CD4-positive, alpha-beta T cell (primary cell): ENCODE measurements at regions not wholly inside any gene's neighbourhood (a gene's known extent, or its start where the extent isn't known, plus 50 kb on each side); places are given as distances from the start of the nearest gene placed in this dataset.

Experiments
- ATAC-seq: fragments of 200-7000 bp; cut with Tn5 transposase; one replicate; pipeline ENCODE4 v1.10.0; 2022; ENCODE audit warnings: mild to moderate bottlenecking; ENCODE audit not compliant: poor library complexity
- CTCF ChIA-PET: fragments of 350-600 bp; sonication (Branson Sonifier 250); formaldehyde crosslinking; loops from one replicate; lab custom pipeline; 2021; ENCODE audit warnings: antibody characterized with exemption, inconsistent platforms; lab: Charles Lee
- POLR2A ChIA-PET: fragments of 350-600 bp; sonication (Branson Sonifier 250); formaldehyde crosslinking; loops from one replicate; lab custom pipeline; 2021; ENCODE audit warnings: antibody characterized with exemption, inconsistent platforms; lab: Charles Lee
- DNase-seq, 14 experiments: peaks; one replicate each; pipeline ENCODE4 v3.0.0-alpha.2; 2013 to 2020; ENCODE audit warnings: mixed read lengths in 2 of 14
- H3K27ac ChIP-seq, 2 donors: one replicate each; pipeline versions ENCODE4 v1.5.1 to v1.7.0; 2013; ENCODE audit warnings: low read length in 2 of 2, low read depth in 1 of 2, mild to moderate bottlenecking in 1 of 2
- H3K27me3 ChIP-seq, 2 experiments: 1 replicate in 1 of 2; 2 replicates in 1 of 2; pipeline versions ENCODE4 v1.6.1 to v1.7.0; 2013; ENCODE audit warnings: low read length in 2 of 2, control low read depth in 1 of 2, mild to moderate bottlenecking in 1 of 2, moderate library complexity in 1 of 2; ENCODE audit not compliant: insufficient read depth in 2 of 2, control insufficient read depth in 1 of 2
- H3K36me3 ChIP-seq: one replicate; pipeline ENCODE4 v1.6.1; 2013; ENCODE audit warnings: low read length, control low read depth; ENCODE audit not compliant: insufficient read depth
- H3K4me1 ChIP-seq: one replicate; pipeline ENCODE4 v1.6.1; 2013; ENCODE audit warnings: low read length, control low read depth; ENCODE audit not compliant: insufficient read depth
- H3K4me3 ChIP-seq: one replicate; pipeline ENCODE4 v1.5.1; 2013; ENCODE audit warnings: mild to moderate bottlenecking, low read length, moderate library complexity
- H3K9me3 ChIP-seq, 2 experiments: 1 replicate in 1 of 2; 2 replicates in 1 of 2; pipeline versions ENCODE4 v1.6.1 to v1.7.0; 2013; ENCODE audit warnings: low read length in 2 of 2, mild to moderate bottlenecking in 2 of 2, control low read depth in 1 of 2, moderate library complexity in 1 of 2; ENCODE audit not compliant: control insufficient read depth in 1 of 2, insufficient read depth in 1 of 2
- H3K27ac Mint-ChIP-seq: one replicate; pipeline ENCODE4 v1.8.0; 2020; ENCODE audit warnings: mixed read lengths
- H3K27me3 Mint-ChIP-seq: one replicate; pipeline ENCODE4 v1.8.0; 2021; ENCODE audit warnings: mixed read lengths
- H3K36me3 Mint-ChIP-seq: one replicate; pipeline ENCODE4 v1.8.0; 2021; ENCODE audit warnings: low read depth, mixed read lengths
- H3K4me1 Mint-ChIP-seq: one replicate; pipeline ENCODE4 v1.8.0; 2021; ENCODE audit warnings: low read depth, mixed read lengths
- H3K4me3 Mint-ChIP-seq: one replicate; pipeline ENCODE4 v1.8.0; 2020; ENCODE audit warnings: mild to moderate bottlenecking, mixed read lengths
- H3K9me3 Mint-ChIP-seq: one replicate; pipeline ENCODE4 v1.8.0; 2020; ENCODE audit warnings: mixed read lengths
- intact Hi-C, 2 experiments: fragments of 100-400 bp; cut with DNase I in 1 of 2; cut with micrococcal nuclease in 1 of 2; formaldehyde crosslinking; loops; one replicate each; pipeline versions ENCODE4 v1.15.1 to v1.9.0; 2023 to 2025; cut with DNase I, micrococcal nuclease
- TF ChIP-seq, protein P1 (sequence below): fragments of 200-600 bp; IDR thresholded peaks from one replicate; pipeline ENCODE4 v1.8.0; 2022; ENCODE audit warnings: antibody characterized with exemption, mild to moderate bottlenecking

DNA sequence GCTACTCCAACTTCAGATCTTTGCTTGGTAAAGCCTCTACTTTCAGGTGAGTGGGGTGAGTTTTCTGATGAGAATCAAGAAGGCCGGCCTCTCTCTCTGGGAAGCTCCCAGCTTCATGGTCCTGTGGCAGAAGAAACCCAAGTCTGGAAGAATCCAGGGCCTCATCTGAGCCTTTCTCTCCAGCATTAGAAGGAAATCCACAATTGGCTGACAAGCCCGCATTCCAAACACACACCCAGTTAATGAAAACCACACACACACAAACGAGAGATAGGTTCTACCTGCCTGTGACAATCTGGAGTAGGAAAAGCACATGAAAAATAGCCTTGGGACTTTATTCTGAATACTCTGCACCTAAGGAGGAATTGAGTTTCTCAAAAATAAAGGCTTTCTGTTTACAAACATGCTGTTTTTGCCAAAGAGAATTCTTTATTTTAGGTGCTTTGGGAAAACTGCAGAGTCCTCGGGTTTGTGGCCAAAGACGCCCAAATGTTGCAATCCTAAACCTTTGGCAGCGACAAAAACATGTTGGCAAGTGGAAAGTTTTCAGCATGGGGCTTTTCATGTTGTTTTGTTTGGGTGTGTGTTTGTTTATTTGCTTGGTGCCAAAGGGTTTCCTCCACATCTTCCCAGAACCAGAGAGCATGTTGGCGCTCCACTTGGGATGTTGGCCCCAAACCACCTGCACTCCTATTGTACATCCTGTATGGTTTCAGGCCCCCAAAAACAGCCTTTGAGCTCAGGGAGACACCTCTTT lies 216.2 kb downstream of the SETD4 start:
- Histone ChIP-seq H3K36me3 (no peaks in the 10 kb centered on the region), H3K4me3 (no peak overlapping the region), H3K27me3 (peaks cover 0 to 2% of the 10 kb centered on the region in 2 experiments), H3K9me3 (no peaks in the 10 kb centered on the region), H3K4me1 (no peaks in the 10 kb centered on the region), H3K27ac (no peak overlapping the region)
- H3K4me1 Mint-ChIP-seq = no peaks in the 10 kb centered on the region
- no peak overlapping the region for H3K4me3 Mint-ChIP-seq
- no peak for DNase-seq
- TF ChIP-seq, protein P1, sequence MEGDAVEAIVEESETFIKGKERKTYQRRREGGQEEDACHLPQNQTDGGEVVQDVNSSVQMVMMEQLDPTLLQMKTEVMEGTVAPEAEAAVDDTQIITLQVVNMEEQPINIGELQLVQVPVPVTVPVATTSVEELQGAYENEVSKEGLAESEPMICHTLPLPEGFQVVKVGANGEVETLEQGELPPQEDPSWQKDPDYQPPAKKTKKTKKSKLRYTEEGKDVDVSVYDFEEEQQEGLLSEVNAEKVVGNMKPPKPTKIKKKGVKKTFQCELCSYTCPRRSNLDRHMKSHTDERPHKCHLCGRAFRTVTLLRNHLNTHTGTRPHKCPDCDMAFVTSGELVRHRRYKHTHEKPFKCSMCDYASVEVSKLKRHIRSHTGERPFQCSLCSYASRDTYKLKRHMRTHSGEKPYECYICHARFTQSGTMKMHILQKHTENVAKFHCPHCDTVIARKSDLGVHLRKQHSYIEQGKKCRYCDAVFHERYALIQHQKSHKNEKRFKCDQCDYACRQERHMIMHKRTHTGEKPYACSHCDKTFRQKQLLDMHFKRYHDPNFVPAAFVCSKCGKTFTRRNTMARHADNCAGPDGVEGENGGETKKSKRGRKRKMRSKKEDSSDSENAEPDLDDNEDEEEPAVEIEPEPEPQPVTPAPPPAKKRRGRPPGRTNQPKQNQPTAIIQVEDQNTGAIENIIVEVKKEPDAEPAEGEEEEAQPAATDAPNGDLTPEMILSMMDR = no peak
- POLR2A ChIA-PET = no interaction called here
- H3K36me3 Mint-ChIP-seq = no peaks in the 10 kb centered on the region
- no peak for ATAC-seq
- intact Hi-C loops = loop anchor here in 1 of 2 experiments (5.0 to 10.0 kb wide), 3 partner anchors 52 to 442 kb away; no protein-coding TSS in a partner anchor
- H3K27ac Mint-ChIP-seq = no peak overlapping the region
- CTCF ChIA-PET = no interaction called here
- no peaks in the 10 kb centered on the region for H3K9me3 Mint-ChIP-seq
- H3K27me3 Mint-ChIP-seq = no peaks in the 10 kb centered on the region

DNA sequence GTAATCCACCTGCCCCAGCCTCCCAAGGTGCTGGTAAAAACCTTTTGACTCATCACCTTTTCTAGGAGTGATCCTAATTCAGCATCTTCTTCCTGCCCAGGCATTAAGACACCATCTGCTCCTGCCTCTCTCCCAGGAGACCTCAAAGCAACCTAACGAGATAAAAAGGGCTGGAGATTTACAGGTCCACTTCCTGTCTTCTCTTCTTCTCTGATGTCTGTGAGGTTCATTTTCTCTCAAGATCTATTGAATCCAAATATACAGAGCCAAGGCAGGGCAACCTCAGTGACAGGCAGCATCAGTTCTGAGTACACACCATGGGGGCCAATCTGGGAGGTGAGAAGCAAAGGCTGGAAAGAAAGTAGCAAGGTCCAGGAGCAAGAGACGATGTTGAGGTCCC lies 219.4 kb downstream of the SETD4 start:
- H3K4me3 ChIP-seq = no peak overlapping the region
- intact Hi-C loops = loop anchor here (1.0 to 10.0 kb wide), 6 partner anchors 49 to 1148 kb away; no protein-coding TSS in a partner anchor
- no peaks in the 10 kb centered on the region for H3K4me1 Mint-ChIP-seq
- H3K4me3 Mint-ChIP-seq = no peak overlapping the region
- DNase-seq (no peak), ATAC-seq (no peak)
- no peaks in the 10 kb centered on the region for H3K36me3 Mint-ChIP-seq
- TF ChIP-seq, protein P1 = no peak
- H3K27ac ChIP-seq = no peak overlapping the region
- no peaks in the 10 kb centered on the region for H3K9me3 Mint-ChIP-seq
- H3K9me3 ChIP-seq = no peaks in the 10 kb centered on the region
- ChIA-PET CTCF (interaction anchor here (0.6 to 2.3 kb wide), 2 partner anchors 460 to 1148 kb away, joined by 4 to 20 read pairs; no protein-coding TSS in a partner anchor), POLR2A (interaction anchor here (1.5 kb wide), 1 partner anchor 1095 kb away, joined by 9 read pairs; no protein-coding TSS in a partner anchor)
- H3K36me3 ChIP-seq = no peaks in the 10 kb centered on the region
- H3K27me3 ChIP-seq = no peaks in the 10 kb centered on the region
- H3K27me3 Mint-ChIP-seq = no peaks in the 10 kb centered on the region
- no peaks in the 10 kb centered on the region for H3K4me1 ChIP-seq
- H3K27ac Mint-ChIP-seq = no peak overlapping the region

DNA sequence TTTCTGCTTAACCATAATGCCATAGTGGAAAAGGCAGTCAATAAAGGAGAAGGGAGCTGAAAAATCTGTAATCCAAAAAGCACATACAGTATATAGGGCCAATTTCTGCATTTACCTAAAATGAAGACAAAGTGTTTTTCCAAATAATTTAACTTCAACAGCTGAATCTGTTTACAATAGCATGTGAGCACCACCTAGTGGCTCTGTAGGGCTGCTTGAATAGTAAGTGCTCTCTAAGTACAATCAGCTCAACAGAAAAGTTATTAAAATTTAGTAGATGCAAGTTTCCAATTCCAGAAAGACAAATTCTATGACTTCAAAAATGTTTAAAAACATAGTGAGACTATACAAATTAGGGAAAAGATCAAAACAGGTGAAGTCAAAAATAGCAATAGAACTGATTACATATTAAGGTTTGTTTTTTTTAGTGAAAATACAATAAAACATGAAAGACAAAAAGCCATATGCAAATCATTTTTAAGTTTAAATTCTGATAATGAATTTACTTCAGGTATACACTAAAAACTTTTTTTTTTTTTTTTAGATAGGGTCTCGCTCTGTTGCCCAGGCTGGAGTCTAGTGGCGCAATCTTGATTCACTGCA lies 220.0 kb downstream of the SETD4 start:
- no peaks in the 10 kb centered on the region for H3K4me1 Mint-ChIP-seq
- no peaks in the 10 kb centered on the region for H3K36me3 Mint-ChIP-seq
- no peak overlapping the region for H3K4me3 Mint-ChIP-seq
- H3K27me3 ChIP-seq = no peaks in the 10 kb centered on the region
- ATAC-seq (peak; percentile 51), DNase-seq (peak; percentile 9 to 77 (median 38))
- ChIA-PET POLR2A (interaction anchor here (0.6 to 1.5 kb wide), 2 partner anchors 790 to 1095 kb away, joined by 4 to 9 read pairs; no protein-coding TSS in a partner anchor), CTCF (interaction anchor here (0.6 to 2.3 kb wide), 12 partner anchors 9 to 1151 kb away, joined by 3 to 20 read pairs (median 4); no protein-coding TSS in a partner anchor)
- H3K9me3 Mint-ChIP-seq = no peaks in the 10 kb centered on the region
- H3K4me1 ChIP-seq = no peaks in the 10 kb centered on the region
- no peaks in the 10 kb centered on the region for H3K9me3 ChIP-seq
- TF ChIP-seq, protein P1 = peak; percentile 78
- no peak overlapping the region for H3K27ac Mint-ChIP-seq
- intact Hi-C loops = loop anchor here (1.0 to 10.0 kb wide), 6 partner anchors 48 to 1147 kb away; no protein-coding TSS in a partner anchor
- H3K27me3 Mint-ChIP-seq = no peaks in the 10 kb centered on the region
- H3K4me3 ChIP-seq = no peak overlapping the region
- no peak overlapping the region for H3K27ac ChIP-seq
- no peaks in the 10 kb centered on the region for H3K36me3 ChIP-seq
